ENCODE measurements at regions not wholly inside any gene's neighbourhood (a gene's known extent, or its start where the extent isn't known, plus 50 kb on each side); places are given as distances from the start of the nearest gene placed in this dataset.
A peak's percentile ranks its signal among the peaks of the same experiment; 100 is the strongest.

DNA sequence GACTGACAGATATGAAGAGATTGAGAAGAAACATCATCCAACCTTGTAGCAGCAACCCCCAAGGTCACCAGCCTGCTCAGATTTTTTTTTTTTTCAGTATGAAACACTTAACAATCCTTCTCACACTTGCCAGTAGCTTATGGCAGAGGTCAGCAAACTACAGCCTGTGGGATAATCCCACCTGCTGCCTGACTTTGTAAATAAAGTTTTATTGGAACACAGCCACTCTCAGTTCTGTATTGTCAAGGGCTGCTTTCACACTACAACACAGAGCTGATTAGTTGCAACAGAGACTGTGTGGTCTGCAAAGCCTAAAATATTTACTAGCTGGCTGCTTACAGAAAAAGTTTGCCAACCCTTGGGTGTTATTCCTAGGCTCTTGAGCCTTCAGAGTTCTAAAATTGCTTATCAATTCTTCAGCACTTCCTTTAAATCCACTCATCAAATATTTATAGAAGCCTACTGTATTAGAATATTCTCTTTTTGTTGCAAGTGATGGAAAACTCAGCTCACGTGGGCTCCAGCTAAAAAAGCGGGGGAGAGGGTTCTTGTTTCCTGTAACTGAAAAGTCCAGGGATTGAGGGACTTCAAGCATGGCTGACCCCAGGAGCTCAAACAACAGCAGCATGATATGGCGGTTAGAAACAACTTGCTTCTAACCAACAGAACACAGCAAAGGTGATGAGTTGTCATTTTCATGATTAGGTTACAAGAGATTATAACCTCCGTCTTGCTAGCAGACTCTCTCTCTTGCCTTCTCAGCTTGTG, 246.1 kb downstream of the SHQ1 start:
- DNase-seq, result no peak
- intact Hi-C loops (cut with DNase I), result no loop called here

DNA sequence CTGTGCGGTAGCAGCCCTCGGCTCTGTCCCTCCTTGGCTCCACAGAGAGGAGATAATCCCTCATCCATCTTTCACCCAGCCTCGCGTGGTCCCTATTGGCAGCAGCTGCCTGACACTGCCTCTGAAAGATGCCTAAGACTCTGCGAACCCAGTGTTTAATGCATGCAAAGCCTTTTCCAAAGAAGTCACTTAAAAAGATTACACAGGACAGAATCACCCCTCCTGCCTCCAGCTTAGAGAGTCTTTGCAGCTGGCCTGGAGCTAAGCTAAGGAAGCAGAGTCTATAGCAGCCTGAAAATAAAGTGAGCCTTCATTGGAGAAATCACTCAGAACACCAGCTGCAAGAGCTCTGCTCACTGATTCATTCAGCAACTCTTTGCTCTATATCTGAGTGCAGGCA, 247.2 kb downstream of the SHQ1 start:
- DNase-seq, result peak in 5 of 42 donors; percentile 3 to 35 (median 16)
- intact Hi-C loops (cut with DNase I), result no loop called here

DNA sequence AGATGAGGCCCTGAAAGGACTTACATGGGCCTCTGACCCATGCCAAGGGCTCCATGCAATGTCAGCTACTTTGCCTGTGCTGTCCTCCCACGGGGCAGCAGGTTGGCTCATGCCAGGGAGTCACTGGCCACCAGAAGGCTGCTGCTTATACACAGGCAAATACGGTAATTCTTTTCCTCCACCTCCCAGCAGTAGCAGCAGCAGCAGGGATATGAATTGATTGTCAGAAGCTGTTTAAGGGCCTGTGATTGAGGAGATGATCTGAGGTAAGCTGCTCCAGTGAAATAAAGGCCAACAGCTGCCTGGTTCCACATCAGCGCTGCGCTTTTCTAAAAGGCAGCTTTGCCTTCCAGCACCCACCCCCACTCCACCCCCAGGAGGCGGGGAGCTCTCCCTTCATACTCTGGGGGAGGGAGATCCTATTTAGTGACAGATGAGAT, 250.5 kb downstream of the SHQ1 start:
- intact Hi-C loops (cut with DNase I), result no loop called here
- DNase-seq, result peak; percentile 21 to 88 (median 66)

DNA sequence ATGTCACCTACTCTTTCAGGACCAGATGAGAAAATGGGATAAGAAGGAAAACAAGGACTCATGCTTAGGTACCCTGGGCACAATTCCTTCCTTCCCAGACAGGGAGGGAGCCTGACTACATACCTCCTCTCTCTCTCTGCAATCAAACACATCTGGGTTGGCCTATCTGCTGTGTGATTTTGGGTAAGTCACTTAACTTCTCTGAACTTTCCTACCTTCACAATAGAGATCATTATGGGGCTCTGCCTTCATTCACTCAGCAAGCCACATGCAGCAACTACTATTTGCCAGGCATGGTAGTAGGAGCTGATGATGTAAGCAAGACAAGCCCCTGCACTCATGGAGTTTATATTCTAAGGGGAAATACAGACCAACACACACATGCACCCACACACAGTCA, 251.2 kb downstream of the SHQ1 start:
- no peak for DNase-seq
- intact Hi-C loops (cut with DNase I), result no loop called here

DNA sequence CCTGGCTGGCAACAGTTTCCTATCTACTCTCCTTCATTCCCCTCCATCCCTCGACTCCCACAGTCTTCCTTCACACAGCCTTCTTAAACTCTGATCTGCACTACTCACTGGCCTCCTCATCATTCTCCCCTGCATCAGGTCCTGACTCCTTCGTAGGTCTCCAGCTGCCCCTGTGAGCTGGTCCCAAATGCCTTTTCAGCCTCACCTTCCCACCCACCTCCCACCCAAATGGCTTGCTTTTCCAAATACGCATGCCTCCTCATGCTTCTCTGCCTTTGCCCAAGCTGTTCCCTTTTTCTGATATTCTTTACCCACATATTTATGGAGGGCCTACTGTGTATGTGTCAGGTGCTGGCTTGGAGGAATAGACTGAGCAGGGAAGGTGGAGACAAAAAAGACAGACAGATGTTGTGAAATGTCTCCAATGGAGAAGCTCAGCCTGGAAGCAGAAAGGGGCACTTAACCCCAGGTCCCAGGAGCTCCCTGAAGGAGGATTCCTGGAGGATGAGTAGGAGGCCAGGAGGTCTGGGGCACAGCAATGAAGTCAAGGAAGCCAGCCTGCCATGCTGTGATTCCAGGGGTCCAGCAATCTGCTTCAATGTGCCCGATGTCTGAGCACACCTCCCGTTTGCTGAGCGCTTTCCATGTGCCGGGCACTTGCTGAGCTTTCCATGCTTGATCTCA, 252.2 kb downstream of the SHQ1 start:
- intact Hi-C loops (cut with DNase I), result no loop called here

DNA sequence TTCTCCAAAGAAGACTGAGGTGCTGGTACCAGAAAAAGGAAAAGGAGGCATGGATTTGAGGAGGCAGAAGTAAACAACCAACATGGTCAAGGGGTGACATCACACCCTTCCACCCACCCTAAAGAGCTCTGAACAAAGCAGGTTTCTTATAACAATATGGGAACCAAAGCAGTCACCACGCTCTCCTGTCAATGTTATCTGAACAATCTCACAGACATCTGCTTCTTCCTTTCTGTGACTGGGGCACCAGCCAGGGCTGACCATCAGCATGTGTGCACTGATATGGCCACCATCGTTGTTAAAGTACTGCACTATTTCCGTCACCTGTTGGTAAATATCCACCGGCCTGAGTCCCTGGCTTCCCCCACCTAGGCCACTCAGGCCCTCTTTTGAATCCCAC, 252.9 kb downstream of the SHQ1 start:
- DNase-seq, result no peak
- intact Hi-C loops (cut with DNase I), result no loop called here

More for the DNA sequence above, 252.2 kb downstream of the SHQ1 start:
- DNase-seq, result no peak

DNA sequence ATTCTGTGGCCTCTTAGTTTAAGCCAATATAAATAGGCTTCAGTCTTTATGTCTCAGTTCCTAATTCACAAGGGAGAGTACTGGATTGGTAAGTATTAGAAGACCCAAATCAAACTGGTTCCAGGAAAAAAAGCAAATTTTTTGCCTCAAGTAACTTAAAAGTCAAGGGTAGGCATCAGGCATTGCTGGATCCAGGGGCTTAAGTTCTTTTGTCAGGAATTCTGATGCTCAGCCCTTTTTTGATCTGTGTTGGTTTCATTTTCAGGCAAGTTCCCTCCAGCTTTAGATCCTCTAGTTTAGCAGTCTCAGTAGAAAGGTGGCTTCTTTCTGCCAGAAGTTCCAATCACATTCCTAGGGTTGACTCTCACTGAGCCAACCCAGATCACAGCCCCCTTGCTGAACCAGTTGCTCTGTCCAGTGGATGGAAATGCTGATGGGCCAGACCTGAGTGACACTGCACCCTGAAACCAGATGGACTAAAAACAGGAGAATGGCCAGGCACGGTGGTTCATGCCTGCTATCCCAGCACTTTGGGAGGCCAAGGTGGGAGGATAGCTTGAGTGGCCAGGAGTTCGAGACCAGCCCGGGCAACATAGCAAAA, 253.5 kb downstream of the SHQ1 start:
- intact Hi-C loops (cut with DNase I), result no loop called here
- no peak for DNase-seq

DNA sequence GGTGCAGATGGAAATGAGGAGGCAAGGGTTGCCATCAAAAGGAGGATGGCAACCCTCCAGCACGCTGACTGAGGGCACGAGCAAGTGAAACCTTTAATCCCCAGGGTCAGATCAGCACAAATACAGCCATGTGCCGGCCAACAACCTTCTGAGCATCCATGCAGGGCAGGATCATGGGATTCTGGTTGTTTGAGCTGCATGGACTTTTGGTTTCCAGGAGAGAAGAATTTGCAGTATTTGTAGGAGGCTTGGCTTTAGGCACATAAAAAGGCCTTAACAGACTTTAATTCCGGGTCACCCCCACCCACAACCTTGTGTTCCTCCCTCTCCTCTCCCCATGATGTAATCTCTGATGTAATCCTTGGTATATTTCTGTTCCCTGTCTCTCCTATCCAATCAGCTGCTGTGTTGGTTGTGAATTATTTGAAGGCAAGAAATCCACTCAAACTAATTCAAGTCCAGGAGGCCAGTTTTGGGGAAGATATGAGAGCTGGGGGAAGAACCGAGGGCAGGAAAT, 254.3 kb downstream of the SHQ1 start:
- intact Hi-C loops (cut with DNase I), result no loop called here
- no peak for DNase-seq

DNA sequence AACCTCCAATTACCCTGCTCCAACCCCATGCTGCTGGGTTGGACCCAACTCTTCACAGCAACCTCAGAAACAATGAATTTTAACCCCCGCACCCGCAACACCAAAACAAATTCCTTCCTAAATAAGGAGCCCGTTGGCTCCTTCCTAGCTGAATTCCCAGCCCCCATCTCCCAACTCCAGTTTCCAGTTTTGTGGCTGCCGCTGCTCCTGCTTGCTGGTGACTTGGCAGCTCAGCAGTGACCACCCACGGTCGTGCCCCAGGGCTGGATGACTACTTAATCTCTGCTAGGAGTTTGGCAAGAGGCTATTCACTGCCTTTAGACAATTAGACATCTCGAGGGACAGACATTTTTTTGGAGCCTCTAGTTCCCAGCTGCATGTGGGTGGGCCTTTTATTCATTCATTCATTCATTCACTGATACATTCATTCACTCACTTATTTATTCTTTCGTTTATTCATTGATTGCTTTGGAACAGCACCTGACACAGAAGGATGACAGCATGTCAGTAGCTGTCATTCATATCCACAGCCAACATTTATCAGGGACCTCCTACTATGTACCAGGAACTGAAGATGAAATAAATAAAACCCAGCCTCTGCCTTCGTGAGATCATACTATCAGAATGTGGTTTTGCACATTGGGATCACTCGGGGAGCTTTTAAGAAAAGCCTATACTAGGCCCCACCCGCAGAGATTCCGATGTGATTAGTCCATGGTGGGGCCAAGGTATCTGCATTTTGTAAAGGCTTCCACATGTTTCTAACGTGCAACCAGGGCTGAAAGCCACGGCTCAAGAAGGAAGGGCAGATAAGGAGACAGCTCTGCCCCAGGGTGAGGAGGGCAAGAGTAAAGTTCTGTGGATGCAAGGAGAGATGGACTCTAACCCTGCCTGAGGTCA, 256.5 kb downstream of the SHQ1 start:
- intact Hi-C loops (cut with DNase I), result no loop called here
- peak in 12 of 42 donors; percentile 11 to 61 (median 32) for DNase-seq

DNA sequence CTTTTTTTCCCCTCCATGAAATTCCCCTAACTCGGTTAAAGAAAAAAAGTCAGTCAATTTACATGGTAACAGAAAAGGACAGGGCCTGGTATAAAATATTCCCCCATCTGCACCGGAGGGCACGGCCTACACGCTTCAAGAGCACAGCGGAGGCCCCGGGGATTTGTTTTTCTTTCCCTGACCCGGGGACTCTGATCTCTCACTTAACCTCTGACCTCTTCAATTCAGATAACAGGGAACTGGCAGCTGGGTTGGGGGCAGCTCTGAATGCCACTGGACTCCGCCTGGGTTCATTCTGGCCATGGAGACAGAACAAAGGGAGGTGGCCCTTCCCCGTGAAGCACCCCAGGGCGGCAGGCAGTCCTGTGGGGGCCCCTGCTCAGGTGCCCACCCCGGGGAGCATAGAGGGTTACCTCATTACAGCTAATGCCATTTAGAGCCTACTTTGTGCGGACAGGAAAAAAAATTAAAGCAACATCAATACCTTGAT, 257.5 kb downstream of the SHQ1 start:
- intact Hi-C loops (cut with DNase I), result no loop called here
- DNase-seq, result no peak

DNA sequence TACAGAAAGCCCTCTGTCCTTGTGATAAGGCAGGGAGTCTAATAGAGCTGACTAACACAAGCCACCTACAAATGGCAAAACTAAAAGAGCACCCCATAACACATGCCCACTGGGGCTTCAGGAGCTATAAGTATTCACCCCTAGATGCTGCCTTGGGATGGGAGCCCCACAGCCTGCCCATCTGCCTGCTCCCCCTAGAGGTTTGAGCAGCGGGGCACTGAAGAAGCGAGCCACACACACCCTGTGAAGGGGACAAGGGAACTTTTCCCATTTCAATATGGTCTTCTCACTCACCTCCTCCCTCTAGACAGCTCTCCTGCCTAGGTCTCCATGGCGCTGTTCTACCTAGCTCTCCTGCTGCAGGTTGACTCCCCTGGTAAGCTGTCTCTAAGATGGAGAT, 261.0 kb downstream of the SHQ1 start:
- no peak for DNase-seq
- intact Hi-C loops (cut with DNase I), result no loop called here

DNA sequence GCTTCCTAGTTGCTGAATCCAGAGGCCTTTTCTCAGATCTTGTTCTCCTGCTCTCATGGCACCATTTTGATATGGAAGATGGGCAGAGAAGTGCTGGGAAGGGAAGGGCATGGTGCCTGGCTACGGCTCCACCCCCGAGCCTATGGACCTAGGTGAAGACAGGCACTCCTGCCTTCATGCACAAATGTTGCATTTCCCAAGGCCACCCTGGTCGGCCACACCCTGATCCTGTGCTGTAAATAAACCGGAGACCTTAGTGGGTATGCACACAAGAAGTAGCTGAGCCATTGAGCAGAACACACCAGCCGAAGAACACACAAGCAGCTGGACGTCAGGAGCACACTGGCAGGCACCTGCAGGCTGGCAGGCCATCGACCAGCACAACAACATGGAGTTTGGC, 261.6 kb downstream of the SHQ1 start:
- DNase-seq, result no peak
- intact Hi-C loops (cut with DNase I), result no loop called here

DNA sequence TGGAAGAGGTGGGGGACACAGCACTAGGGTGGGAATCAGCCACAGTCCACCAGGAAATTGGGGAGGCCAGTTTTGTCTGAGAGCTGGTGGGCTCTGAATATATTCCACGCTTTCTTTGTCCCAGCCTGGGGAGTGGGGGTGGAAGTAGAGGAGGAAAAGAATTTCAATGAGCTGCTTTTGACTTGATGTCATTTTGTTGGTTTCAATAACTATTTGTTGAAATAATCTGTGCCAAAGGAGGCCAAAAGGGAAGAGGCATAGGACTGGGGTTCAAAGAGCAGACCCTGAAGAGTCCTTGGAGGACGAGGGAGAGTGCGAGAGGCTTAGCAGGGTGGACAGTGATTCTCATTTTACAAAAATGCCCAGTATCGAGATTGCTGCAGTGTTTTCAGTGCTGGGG, 262.3 kb downstream of the SHQ1 start:
- no peak for DNase-seq
- intact Hi-C loops (cut with DNase I), result no loop called here

DNA sequence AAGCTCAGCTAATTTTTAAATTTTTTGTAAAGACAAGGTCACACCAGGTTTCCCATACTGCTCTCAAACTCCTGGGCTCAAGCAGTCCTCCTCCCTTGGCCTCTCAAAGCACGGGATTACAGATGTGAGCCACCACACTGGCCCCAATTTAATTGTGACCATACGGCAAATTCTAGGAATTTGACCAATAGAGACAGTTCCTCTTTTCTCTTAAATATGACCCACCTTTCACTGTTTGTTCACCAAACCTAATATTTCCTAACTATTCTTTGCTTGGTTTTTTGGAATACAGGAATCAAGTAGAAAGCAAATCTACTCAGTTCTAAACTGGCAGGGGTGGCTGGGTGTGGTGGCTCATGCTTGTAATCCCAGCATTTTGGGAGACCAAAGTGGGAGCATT, 264.0 kb downstream of the SHQ1 start:
- DNase-seq, result no peak

DNA sequence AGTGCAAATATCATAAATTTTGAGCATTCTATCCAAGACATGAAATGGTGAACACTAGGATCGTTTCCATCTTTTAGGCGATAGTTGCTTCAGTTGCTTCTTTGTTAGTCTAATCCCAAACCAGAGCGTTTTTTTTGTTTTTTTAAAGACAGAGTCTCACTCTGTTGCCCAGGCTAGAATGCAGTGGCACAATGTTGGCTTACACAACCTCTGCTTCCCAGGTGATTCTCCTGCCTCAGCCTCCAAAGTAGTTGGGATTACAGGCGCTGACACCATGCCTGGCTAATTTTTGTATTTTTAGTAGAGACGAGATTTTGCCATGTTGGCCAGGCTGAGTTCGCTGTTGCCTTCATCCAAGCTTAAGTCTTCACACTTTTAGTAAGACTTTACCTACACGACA, 265.3 kb downstream of the SHQ1 start:
- intact Hi-C loops (cut with DNase I), result no loop called here
- no peak for DNase-seq

More for the DNA sequence above, 264.0 kb downstream of the SHQ1 start:
- intact Hi-C loops (cut with DNase I), result no loop called here

DNA sequence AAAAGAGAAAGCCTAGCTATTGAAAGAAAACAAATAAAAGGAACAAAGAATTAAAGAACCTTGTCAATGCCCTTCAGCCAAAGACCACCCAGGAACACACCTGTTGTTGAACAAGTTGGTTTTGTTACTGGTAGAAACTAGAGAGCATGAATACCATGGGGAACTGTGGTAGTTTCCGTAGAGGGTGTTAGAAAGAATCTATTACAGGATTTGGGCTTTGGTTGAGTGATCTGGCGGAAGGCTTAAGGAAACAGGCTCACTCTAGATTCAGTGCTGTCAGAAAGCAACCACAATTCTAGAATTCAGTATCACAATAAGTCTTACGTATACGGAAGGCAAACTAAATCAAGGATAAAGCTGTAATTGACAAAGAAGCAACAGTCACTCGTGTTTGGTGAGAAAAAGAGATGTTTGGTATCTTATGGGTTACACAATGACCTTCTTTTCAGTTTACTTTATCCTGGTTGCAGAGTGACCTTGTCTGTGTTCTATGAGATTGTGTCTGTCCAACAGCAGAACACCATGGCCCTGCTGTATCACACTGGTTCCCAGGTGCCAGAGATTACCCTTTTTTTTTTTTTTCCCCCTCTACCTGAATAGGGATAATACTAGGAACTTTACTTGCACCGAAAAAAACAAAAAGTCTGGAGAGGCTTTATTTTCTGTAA, 265.9 kb downstream of the SHQ1 start:
- DNase-seq, result no peak
- intact Hi-C loops (cut with DNase I), result no loop called here

DNA sequence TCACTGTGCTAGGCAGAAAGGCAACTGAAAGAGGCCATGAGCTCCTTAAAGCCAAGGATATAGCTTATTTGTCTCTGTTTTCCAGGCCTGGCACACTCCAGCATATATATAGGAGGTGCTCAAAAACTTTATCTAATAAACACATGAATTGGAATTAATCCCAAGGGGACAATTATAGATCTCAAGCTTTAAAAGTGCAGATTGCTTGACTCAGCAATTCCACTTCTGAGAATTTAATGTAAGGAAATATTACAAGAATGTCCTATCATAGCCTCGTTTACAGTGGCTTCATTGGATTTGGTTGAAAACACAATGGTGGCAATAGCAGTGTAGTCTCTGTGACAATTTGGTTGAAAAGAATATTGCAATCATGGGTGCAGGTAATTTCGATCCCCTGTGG, 267.3 kb downstream of the SHQ1 start:
- intact Hi-C loops (cut with DNase I), result no loop called here
- no peak for DNase-seq

DNA sequence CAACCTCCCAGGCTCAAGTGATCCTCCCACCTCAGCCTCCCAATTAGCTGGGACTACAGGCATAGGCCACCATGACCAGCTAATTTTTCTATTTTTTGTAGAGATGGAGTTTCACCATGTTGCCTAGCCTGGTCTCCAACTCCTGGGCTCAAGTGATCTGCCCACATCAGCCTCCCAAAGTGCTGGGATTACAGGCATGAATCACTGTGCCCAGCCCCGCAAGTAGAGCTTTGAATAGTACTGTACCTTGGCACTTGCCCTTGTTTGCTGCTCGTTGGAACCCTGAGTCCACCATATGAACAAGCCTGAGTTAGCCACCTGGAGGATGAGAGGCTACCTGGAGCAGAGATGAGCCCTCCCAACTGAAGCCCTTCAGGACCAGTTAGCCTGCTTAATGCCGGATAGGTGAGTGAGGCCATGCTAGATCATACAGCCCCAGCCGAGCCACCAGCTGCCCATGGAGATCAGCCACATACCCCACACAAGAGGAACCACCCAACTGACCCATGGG, 267.9 kb downstream of the SHQ1 start:
- intact Hi-C loops (cut with DNase I), result no loop called here
- DNase-seq, result no peak

All from head of caudate nucleus (tissue), 42 donors.